ENCODE measurements at regions not wholly inside any gene's neighbourhood (a gene's known extent, or its start where the extent isn't known, plus 50 kb on each side); places are given as distances from the start of the nearest gene placed in this dataset.
"Not testable (repeated sequence)": the region's sequence is repeated elsewhere in the genome, so short reads cannot be mapped to it uniquely, and the experiment has no call there.

DNA sequence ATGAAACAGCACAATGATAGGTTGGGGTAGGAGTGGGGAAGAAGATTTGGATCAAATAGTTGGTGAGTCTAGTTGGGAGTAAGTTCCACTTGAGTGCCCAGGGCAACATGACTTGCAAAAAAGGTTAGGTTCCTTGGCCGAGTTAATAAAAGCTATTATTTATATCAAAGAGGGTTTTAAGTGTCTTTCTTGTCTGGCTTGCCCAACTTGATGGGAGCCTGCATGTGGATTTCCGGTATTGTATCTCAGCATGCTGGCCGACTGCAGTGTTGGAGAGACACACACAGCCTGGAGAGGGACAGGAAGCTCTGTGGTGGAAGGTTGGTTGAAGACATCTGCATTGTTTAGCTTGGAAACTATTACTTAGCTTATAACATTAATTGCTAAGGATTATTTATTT lies 449.5 kb upstream of the TBL1XR1 start:
- peak; percentile 10 for DNase-seq

DNA sequence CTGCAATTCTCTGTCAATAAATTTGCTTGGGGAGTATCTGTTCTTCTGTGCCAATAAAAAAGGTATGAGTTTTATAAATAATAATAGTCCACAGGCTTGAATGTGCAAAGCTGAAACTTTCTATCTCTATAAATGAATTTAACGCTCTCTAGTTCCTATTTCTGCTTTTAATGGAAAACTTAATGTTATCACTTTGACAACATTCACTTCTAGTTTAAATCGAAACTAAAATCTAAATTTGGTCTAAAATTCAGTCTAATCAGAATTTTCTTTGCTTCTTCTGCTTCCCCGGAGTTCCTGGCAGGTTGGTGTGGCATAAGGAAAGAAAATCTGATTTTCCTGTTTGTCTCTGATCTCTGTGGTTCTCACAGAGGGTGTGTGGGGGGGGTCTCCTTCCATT lies 450.1 kb upstream of the TBL1XR1 start:
- no peak for DNase-seq

DNA sequence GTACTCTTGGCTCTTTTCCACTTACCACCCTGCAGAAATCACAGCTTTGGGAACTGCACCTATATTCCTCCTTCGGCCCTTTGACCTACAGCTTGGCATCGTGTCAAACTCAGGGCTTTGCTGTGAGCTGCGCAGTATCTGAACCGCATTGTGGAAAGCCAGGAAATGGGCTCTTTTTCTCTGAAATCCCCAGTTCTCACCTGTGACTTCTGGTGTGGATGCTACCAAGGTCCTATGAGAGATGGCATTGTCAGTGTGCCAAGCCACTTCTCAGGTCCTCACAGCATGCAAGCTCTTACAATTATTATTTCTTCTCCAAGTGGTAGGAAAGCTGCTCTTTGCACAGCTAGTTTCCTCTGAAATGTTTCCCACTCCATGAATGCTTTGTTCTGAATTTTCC lies 450.6 kb upstream of the TBL1XR1 start:
- DNase-seq, result no peak

DNA sequence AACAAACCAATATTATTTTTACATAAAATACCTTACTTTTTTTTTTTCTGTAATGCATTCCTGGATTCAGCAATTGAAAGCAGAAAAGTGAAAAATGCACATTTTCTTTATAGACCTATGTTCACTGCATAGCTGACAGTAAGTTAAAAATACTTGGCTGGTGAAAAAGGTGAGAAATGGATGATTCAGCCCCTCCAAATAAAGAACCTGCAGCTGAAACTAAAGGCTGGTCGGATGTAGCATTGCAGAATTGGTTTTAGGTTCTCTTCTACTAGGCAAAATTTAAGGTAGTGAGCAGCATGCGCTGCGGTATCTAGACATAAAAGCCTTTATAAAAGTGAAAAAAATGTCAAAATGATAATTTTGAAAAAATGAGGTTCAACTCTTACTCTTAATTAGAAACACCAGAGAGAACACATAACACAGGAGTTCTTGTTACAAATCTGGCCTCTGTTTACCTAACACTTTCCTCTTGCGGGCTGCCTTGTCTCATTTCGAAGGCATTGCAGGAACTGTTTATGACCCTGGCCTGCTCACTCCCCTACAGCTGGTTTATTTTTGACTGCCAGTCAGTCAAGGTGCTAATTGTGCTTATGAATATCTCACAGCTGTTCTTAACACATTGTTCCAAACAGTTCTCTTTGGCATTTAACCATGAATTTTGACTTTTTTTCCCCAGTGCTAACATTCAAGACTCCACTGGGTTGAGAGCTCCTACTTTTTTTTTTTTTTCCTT lies 455.4 kb upstream of the TBL1XR1 start:
- peak; percentile 47 for DNase-seq

DNA sequence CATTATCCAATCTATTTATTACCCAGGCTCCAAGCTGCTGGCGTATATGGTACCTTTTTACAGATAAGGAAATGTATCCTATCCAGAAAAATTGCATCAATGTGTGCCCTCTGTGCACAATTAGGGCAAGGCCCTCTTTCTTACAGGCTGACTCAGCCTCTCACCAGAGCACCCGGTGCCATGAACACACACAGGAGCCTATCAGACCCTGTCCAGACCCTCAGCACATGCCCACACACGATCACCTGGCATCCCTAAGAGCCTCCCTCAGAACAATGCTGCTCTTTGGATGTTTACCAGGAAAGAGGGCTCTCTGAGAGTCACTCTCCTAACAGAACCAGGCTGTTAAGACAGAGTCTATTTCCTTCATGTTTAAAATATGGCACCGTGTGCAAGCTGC lies 460.0 kb upstream of the TBL1XR1 start:
- DNase-seq, result no peak

DNA sequence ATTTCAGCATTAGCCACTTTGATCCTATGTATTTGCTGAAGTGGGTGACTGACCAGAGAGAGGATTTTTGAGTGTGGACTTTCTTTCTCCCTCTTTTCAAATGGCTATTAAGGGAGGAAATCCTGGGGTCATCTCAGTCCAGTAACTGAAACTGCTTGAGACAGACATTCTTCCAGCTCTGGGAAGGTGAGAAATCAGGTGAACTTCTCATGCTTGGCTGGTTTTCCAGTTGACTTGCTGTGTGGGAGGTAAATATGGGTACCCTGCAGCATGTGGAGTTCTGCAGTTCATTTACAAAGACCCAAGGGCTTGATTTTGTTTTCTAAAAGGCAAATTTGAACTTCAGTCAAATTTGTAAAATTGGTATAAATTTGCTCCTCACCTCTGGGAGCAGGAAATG lies 461.1 kb upstream of the TBL1XR1 start:
- DNase-seq, result no peak

DNA sequence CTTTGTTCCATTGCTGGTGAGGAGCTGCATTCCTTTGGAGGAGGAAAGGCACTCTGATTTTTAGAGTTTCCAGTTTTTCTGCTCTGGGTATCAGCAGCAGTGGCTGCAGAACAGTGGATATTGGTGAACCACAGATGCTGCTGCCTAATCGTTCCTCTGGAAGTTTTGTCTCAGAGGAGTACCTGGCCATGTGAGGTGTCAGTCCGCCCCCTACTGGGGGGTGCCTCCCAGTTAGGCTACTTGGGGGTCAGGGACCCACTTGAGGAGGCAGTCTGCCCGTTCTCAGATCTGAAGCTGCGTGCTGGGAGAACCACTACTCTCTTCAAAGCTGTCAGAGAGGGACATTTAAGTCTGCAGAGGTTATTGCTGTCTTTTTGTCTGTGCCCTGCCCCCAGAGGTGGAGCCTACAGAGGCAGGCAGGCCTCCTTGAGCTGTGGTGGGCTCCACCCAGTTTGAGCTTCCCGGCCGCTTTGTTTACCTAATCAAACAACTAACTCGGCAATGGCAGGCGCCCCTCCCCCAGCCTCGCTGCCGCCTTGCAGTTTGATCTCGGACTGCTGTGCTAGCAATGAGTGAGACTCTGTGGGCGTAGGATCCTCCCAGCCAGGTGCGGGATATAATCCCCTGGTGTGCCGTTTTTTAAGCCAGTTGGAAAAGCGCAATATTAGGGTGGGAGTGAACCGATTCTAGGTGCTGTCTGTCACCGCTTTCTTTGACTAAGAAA lies 467.3 kb upstream of the TBL1XR1 start:
- DNase-seq, result not testable (repeated sequence)

DNA sequence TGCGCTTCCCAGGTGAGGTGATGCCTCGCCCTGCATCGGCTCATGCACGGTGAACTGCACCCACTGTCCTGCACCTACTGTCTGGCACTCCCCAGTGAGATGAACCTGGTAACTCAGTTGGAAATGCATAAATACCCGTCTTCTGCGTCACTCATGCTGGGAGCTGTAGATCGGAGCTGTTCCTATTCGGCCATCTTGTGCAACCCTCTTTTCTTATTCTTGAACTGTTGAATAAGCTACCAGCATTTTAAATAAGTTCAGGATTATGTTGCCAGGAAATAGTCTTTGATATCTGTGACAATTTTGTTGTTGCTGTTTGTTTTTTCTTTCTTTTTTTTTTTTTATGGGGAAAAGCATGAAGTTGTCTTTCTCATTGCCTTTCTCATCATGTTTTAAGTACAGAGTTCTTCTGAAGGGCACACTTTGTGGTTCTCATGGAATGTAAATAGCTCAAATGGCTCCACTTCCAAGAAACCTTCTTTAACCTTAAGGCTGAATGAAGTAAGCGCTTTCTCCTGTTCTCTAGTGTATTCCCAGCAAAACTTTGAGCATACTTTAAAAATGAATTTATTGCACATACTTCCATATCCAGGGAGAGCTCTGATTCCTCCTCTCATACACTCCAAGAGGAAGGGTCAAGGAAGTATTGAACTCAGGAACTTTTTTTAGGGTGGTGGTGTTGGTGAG lies 468.0 kb upstream of the TBL1XR1 start:
- DNase-seq, result no peak

DNA sequence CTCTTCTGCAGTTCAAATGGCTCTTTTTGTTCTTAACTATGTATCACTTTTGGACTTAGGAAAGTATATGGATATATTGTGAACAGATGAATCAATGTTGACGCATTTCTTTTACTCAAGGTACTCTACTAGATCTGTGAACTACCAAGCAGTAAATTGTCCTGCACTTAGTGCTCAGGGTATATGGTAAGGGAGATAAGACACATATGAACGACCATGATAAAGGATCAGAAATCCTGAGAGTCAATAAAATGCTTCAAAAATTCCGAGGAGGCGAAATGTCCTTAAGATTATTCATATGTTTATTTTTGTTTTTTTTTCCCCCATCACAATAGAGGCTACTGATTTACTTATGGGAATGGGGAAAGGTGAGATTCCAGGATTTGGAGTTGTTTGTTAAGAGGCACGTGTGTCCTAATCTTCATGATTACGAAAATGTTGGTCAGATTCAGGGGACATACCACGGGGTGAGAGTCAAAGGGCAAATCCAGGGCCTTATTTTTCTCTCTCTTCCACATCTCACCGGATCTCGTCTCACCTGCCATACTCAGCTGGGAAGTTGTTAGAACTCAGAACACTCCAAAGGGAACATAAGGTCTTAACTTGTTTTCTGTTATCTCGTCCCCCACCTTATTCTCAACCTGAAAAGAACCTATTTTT lies 475.1 kb upstream of the TBL1XR1 start:
- DNase-seq, result no peak

DNA sequence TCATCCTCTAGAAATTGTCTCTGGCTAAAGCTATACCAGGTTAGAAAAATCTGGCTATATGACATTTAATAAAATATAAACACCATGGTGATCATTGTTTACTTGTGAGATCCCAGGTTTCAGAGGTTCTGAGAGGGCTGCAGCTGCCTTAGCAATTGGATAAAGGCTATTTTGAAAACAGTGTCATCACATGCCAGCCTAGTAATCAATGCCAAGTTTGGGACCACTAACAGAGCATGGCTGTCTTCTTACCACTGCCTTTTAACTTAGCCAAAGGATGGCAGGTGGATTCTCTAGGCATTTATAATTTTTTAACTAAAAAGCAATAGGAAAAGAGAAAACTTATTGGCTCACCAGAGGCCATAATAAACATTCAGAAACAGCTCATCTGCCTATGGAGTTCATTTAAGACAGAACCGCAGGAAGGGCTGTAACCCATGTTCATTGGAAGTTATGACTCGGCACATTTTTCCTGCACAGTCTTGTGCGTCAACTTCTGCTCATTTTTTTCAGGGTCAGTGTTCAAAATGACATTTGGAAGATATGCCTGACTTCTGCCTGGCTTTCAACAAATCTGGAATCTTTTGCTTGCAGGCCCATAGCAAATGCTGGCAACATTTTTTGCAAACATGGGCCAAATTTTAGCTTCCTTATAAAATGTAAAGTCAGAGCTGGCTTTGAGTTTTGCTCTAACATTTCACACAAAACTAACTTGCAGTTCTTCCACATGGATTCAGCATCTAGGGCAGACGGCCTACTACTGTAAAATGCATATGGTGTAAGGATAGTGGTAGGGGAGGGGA lies 476.0 kb upstream of the TBL1XR1 start:
- DNase-seq, result no peak

DNA sequence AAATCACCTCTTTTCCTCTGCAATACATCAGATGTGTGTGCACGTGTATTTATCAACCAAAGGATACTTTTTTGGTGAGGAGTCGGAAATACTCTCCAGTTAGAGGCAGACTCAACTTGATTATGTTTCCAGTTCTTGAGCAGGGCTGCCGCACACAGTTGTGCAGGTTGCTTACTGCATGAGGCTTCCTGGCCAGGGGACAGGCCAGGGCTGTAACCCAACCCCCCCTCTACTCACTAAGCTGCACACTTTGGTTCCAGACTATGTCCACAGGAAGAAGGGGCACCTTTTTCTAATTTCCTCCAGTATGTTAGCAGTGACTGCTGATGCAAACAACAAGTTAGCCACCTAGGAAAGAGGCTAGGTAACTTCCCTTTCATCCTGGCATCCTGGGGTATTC lies 476.9 kb upstream of the TBL1XR1 start:
- no peak for DNase-seq

DNA sequence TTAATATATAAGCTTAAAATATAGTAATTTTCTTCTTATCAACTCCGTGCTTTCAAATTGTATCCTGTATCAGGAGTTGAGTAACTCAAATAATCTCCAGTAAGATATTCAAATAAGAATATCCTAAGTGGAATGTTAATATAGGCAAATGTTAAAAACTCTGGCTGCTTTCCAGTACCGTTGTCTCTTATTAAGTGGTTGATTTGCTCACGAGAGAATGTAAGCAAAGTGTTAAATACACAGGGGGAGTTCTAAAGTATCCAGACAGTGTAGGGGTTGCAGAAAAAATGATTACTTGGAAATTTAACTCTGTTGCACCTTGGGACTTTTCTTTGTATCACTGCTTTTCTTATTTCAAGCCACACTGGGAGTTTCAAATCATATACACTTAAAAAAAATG lies 478.9 kb upstream of the TBL1XR1 start:
- no peak for DNase-seq

DNA sequence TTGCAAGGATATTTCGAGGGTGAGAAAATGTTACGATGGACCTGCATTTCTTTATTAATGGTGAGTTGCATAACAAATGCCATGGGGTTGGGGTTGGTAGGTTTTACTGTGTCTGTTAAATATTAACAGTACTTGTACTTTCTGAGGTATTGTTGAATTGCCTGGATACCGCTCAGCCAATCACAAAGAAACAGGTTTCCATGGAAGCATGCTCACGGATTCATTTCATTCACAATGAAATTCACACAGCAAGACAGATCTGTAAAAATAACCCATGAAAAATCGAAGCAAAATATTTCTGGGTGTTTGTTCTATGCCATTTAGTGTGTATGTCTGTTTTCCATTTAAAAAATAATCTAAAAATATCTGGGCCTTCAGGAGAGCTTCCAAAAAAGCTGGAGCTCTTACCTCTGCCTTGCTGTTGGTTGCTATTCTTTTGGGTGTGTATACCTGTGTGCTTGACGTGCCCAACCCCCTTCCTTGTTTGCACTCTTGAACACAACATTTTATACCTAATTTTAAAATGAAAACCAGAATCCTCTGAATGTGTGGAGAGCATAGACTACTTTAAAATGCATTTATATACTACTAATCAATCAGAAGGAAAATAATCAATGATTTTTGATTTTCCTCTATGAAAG lies 479.8 kb upstream of the TBL1XR1 start:
- DNase-seq, result no peak

DNA sequence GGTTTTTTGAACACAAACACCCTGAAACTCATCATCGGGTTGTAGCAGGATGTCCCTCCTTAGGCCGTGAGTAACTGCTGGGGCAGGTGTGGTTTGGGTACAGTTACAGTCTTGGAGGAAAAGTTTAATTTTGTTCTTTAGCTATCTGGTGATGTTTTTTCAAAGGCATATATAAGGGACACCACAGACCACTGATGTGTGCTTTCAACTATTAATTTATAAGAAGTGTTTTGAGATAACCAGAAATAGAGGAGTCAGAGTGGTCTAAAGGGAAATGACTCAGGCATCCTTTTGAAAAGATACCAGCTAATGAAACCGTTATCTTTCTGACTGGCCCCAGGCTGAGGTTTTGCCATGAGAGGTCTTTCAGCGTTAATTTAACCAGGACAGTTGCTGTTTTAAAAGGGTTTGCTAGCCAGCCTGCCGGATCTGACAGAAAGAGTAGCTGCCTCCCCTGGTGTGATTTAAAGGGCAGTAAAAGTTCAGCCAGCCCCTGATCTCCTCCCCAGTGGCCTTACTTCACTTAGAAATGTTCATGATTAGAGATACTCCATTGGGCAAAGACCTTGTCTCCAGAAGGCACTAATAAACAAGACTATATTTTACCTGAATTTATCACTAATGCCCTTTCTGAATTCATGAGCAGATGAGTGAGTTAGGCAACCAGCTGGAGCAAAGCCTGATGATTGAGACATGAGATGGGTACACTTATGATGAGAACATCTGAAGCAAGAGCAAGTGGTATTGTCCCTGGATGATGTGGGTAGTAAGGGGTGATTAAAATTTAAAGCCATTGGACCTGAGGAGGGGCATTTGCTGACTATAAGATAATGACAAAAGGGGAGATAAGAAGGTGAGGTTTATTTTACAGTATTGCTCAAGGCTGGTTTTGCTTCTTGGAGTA lies 482.5 kb upstream of the TBL1XR1 start:
- peak; percentile 71 for DNase-seq

DNA sequence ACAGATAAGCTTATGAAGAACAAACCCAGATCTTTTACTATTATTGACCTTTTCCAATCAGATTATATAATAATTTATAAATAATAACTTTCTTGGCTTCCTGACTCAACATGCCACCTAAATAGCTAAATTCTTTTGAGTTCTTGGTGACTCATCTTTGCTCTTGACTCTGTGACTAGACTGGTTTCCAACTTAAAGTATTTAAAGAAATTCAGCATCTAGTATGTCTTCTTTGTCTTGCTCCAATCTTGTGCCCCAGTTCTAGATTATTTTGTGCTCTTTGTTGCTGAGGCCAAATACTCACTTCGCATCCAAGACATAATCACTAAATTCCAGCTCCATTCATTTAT lies 483.2 kb upstream of the TBL1XR1 start:
- DNase-seq, result no peak

DNA sequence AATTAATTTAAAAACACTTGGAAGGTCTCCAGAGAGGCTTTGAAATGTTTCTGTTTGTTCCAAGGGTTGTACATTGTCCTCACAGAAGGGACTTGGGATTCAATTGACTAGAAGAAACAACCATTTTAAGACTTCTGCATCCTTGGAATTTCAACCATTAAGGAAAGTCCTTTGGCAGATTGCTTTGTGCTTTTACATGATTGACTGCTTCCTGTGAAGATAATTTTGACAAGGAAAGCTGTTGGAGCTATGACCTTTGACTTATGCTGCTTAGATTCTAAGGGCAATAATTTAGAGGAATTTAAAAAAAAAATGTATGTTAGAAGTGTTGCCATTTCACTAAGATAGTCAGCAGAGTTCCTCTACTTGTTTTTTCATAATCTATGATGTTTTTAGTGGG lies 483.9 kb upstream of the TBL1XR1 start:
- no peak for DNase-seq

DNA sequence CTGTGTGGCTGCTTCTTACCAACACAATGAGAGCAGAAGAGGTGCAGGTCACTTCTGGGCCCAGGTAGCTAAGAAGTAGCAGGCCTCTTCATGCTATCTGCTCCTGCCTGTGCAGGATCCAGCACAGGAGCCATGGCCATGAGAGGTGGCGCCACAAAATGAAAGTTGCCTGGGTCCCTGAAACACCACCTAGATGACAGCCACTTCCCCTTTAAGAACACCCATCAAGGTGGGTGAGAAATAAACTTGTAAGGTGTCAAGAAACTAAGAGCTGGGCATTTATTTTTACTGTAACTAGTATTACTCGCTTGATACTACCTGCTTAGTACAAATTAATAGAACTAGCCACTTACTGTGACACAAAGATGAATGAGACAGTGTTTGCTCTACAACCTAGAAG lies 484.6 kb upstream of the TBL1XR1 start:
- DNase-seq, result peak; percentile 38

DNA sequence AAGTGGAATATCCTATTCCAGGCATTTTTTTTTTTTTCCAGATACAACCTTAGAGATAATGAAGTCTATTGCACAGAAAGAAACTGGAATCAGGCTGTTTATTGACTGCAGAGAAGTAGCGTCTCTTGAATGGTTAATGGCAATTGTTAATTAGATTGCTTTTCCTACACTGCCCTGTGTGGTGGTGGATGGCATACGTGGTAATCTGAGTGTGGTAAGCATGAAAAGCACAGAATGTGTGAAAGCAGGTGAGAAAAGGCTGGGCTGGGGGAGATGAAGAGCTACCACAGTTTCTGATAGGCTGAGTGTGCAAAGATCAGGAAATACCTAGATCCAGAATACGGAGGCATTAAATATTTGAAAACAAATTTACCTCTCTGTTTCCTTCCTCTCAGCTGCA lies 486.3 kb upstream of the TBL1XR1 start:
- DNase-seq, result peak; percentile 21

DNA sequence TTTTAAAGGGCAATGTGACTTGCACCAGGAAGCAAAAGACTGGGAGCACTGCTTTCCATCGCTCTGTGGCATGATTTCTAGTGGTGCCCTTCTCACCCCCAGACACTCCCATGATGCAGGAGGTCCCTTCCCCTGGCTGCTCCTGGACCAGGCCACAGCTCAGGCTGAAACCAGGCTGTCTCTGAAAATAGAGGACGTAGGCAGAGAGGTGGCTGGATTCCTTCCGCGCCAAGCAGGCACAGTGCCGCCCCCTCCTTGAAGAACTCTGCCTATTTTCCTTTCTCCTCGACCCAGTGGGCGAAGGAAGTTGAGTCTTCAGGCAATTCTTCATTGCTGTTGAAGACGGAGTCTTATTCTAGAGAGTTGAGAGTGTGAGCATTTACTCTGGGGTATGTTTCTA lies 489.4 kb upstream of the TBL1XR1 start:
- no peak for DNase-seq

DNA sequence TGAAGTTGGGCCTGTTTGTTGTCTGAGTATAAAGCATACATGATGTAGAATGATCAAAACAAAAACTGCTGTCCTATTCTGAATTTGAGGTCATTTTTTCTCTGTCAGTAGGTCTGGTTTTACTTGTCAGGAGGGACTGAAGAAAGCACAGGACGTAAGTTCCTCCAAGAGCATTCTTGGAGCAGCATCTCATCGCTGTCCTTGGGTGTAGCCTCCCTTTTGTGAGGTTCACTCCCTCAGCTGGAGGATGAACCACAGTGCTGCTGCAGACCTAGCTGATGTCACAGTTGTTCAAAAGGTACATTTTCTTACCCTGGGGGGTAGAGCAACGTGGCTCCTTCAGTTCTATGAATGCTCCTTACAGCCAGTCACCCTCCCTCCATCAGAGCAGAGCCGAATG lies 490.0 kb upstream of the TBL1XR1 start:
- no peak for DNase-seq

DNA sequence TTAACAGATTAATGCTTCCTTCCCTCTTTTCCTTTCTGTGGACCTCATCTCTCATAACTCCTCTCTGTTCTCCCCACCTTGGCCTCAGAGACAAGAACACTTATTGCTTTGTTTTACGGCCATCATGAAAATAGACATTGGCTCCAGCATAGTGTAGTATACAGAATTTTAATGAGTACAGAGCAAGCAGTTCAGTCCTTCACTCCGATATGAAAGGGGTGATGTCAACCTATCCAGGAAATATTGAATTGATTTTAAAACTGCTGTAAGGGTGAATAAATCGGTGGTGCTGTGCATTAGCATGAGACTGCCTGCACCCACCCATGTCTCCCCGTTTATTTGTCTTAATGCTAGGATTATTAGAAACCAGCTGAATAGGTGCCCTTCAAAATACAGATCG lies 490.9 kb upstream of the TBL1XR1 start:
- no peak for DNase-seq

All from NK-92 treated with Interleukin-12 subunit alpha and Interleukin-12 subunit beta, amount 100 ng/mL, for 24 hours (cell line).